Keratinocyte (primary cell): ENCODE measurements at regions not wholly inside any gene's neighbourhood (a gene's known extent, or its start where the extent isn't known, plus 50 kb on each side); places are given as distances from the start of the nearest gene placed in this dataset.

Source experiments
- CTCF ChIP-seq, 3 experiments: IDR thresholded peaks in 1 of 3; conservative IDR thresholded peaks in 1 of 3; optimal IDR thresholded peaks in 1 of 3; 2 replicates in 2 of 3; 3 replicates in 1 of 3; pipeline versions ENCODE3 to v1.5.1; 2011; ENCODE audit warnings: low read length in 3 of 3, mild to moderate bottlenecking in 3 of 3, moderate library complexity in 2 of 3, control low read depth in 1 of 3, inconsistent platforms in 1 of 3; ENCODE audit not compliant: insufficient read depth in 2 of 3; ENCODE audit errors: extremely low read depth in 1 of 3
- EZH2 ChIP-seq: IDR thresholded peaks from one replicate; pipeline ENCODE4 v1.6.1; 2012; ENCODE audit warnings: inconsistent platforms, mild to moderate bottlenecking, low read length, moderate library complexity

GRCh38 chr5:111595425-111595824, 83.1 kb upstream of the STARD4 start:
- no peak for TF ChIP-seq EZH2
- no peak for TF ChIP-seq CTCF (optimal IDR thresholded peaks at IDR 0.05 in 1 of 3, IDR thresholded peaks at IDR 0.05 in 1 of 3, conservative IDR thresholded peaks at IDR 0.05 in 1 of 3; ENCODE audit: extremely low read depth in 1 of 3, insufficient read depth in 2 of 3, low read length in 3 of 3)
